HG02610 (cell line): ENCODE measurements at regions not wholly inside any gene's neighbourhood (a gene's known extent, or its start where the extent isn't known, plus 50 kb on each side); places are given as distances from the start of the nearest gene placed in this dataset.

Experiments
- ATAC-seq: cut with Tn5 transposase; IDR thresholded peaks from one replicate; pipeline ENCODE4 v1.9.1; 2021; ENCODE audit warnings: mild to moderate bottlenecking, moderate library complexity; ENCODE audit not compliant: unreplicated experiment

DNA sequence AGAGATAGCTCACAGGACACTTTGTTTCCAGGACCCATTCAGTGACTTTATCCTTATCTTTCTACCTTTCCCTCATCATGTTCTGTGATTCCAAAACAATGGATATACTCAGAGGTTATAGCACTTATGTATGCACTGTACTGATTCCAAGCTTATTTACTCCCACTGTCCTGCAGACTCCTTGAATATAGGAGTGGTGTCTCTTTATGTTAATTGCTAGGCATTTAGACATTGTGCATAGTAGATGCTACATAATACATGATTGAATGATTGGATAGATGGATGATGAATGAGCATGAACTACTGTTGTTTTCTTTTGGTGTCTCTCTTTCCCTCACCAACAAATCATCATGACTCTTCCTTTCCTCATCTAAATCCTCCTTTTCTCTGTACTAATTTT is 279.1 kb upstream of the RAG2 start:
- no peak for ATAC-seq

DNA sequence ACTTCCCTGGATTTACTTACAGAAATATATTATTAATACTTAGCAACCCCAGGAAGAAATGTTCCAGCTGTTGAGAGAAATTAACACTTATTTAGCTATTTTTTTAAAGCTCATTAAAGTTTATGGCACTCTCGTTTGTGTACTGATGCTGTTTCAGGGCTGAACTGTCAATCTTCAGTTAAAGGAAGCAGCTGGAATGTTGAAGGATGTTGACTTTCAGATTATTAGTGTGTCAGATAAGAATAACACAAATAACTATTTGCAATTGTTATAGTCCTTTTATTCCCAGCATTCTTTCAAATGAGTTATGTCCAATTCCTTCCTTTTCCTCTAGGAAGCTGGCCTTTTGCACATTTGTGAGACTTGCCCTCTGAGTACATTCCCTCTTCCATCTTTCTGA is 278.2 kb upstream of the RAG2 start:
- no peak for ATAC-seq

DNA sequence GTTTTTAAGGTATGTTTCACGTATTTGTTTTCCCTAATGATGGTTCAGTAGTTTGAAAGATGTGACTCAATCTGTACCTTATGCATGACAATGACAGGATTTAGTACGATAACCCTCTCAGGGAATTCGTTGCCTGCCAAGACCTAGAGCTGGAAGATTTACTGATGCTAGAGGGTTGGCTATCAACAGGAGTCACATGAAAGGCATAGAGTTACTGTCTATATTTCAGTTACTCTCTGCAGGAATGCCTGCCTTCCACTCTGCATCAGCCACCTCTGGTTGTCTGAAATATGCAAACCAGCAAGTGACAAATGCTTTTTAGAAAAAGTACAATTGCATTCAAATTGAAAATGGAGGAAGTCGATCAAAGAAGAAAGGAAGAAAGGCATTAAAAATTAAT is 276.3 kb upstream of the RAG2 start:
- no peak for ATAC-seq

DNA sequence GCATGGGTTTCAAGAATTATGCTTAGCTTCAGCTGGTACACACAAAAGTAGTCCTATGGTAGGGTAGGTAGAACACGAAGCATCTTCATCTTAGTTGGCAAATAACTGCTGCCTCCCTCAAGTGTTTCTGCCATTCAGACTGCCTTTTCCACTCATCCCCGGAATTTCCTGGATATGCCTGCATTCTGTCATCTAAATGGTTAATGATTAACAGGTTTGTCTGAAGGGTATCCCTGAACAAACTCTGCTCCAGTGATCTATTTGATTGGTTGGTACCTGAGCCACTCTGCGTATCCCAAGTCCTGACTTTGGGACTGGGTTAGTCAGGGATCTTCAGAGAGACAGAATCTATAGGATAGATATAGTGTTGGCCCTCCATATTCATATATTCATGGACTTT is 272.3 kb upstream of the RAG2 start:
- ATAC-seq, result no peak

DNA sequence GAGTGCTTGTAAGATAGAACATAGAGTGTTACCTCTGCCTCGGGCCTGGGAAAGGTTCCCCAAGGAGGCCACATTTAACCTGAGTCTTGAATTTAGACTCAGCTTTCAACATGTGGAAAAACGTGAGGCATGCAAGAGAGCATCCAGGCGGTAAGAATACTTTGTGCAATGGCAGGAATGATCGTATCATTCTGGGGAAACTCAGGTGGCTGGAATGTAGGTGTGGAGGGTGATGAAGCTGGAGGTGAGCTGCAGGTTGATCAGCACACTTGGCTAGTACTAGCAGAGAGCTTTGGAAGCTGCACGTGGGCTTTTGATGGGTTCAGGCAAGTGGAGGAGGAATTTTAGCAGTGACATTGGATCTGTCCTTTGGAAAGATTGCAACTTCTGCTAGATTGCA is 270.3 kb upstream of the RAG2 start:
- no peak for ATAC-seq

DNA sequence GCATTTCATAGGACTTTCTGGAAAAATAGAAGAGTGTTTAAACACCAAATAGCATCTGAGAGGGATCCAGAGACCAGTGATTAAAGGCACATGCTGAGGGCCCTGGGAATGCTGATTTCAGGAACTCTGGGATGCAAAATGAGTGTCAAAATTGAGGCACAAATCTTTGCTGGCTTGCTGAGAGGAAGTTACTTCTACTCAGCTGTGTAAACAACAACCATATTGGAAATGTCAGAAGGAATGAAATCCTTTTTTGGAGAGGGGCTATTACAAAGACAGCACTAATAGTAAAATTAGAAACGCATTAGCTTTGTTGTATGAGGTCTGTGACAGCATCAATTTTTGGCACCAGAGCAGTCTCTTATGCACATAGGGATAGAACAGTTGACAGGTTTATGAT is 267.8 kb upstream of the RAG2 start:
- no peak for ATAC-seq

DNA sequence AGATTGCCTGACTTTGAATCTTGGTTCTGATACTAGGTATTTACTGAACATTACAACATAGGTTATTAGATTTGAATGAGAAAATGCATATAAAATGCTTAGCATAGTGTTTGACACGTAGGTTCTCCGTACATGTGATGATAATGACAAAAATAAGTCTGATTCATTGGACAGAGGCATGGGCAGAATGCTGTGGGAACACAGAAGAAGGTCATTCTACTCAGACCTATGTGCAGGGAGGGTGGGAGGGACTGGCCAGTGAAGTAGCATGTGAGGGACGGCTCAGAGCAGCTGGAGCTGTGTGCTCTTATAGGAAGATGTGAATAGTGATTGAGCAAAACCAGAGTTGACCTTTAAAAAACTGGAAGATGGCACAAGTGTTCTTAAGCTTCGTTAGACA is 256.8 kb upstream of the RAG2 start:
- no peak for ATAC-seq

DNA sequence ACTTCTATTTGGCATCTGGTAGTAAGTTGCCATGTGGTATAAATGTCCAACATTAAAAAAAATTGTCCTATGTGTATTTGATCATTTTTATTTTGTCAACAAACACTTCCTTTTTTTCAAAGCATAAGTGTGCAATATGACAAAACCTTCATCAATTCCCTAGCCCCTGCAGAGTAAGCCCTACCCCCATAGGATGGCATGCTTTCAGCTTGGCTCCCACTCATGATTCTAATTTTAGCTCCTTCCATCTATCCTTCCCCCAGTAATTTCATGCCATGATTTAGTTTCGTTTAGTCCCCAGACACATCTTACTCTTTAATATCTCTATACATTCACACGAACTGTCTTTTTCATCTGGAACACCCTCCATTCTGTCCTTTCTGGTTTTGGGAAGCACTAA is 250.6 kb upstream of the RAG2 start:
- ATAC-seq, result no peak

DNA sequence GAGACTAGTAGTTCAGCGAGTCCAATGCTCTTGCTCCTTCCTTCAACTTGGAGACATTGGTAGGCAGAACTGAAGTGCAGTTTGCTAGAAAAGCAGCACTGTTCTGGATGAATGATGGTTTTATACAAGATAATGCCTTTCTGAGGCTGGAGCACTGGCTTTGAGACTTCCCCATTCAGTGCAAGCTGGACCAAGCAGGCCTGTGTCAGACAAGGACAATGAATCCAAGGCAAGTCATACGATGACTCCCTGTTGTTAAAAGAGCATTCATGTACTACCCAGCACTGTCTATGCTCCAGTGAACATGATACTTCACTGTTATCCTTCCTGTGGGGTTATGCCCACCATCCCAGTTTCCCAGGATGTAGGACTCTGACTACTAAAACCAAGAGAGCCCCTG is 242.3 kb upstream of the RAG2 start:
- no peak for ATAC-seq

DNA sequence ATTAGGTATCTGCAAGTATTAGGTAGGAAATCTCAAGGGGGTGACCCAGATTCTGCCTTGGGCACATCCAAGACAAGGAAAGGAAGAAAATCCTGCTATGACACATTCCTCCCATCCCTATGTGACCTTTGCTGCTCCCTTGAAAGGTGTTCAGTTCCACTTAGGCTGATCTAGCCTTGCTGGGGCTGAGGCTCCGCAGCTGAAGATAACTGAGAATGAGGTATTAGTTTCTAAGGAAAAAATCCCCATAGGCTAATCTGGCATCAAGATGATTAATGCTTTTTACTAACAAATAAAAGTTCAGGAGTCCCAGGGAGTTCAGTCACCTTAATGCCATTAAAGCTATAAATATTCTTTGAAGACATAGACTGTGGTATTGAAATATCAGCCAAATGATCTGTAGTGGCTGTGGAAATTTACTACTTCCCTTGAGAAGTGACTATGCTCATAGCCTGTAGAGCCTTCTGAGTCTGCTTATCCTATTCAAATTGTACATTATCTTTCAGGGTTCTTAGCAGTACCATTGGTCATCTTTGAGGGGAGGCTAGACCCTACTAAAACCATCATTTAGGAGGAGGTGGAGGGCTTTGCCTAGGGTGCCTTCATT is 239.9 kb upstream of the RAG2 start:
- no peak for ATAC-seq

DNA sequence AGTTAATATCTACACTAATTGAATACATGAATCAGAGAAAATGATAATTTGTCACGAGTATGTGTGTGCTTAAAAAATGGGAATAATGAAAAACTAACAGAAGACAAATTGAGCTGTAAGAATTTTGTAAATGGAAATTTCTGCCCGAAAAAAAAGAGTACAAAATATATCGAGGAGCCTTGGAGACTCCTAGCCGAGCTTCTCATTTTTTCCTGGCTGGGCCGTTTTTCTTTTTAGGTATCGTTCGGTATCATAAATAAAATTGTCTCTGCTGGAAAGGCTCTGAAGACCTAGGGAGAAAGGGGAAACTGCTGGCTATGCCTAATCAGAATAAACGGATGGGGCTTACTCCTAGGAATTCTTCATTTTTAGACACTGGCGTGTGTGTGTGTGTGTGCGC is 227.2 kb upstream of the RAG2 start:
- ATAC-seq, result no peak

DNA sequence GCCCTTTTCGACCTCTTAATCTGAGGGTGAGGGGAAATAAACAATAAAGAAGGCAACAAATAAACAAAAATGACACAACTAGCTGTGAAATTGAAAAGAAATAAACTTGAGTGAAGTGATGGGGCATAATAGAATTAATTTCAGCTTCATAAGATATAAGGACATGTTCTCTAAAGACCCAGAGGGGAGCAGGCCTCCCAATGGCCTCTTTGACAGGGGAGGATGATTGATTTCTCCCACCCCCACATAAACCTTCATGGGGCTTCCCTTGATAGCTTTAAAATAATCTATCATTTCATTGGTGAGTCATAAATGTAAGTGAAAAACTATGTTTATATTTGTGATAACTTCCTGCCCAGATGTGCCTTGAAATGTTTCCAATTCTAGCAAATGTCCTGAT is 226.3 kb upstream of the RAG2 start:
- ATAC-seq, result no peak

DNA sequence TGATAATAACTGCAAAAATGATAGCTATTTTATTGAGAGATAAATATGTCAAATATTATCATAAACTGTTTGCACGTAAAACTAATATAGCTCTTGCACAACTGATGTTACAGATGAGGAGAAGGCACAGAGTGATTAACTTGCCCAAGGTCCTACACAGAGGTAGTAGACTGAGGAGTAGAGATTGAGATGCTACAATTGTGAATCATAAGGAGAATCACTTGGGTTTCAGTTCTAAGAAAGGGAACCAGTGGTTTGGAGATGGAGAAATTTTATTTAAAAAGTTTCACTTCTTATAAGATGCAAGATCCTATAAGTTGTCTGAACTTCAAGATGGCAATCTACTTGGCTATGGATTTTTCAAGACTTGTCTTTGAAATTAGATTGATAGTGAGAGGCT is 224.8 kb upstream of the RAG2 start:
- ATAC-seq, result no peak

DNA sequence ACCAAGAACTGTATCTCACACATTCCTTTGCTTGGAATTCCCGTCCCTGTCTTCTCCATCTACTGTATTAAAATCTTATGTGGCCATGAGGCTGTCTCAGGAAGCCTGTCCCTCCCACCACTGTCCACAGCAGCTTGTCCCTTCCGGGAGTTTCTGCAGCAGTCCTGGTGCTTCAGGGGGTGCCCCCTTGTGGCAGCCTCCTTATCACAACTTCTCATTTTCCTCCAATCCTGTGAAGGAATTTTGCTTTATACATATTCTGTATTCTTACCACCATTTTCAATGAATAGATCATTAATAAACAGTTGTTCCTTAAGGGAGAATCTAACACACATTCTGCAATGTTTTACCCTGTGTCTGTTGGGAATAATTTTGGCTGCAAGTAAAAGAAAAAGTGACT is 220.4 kb upstream of the RAG2 start:
- no peak for ATAC-seq

DNA sequence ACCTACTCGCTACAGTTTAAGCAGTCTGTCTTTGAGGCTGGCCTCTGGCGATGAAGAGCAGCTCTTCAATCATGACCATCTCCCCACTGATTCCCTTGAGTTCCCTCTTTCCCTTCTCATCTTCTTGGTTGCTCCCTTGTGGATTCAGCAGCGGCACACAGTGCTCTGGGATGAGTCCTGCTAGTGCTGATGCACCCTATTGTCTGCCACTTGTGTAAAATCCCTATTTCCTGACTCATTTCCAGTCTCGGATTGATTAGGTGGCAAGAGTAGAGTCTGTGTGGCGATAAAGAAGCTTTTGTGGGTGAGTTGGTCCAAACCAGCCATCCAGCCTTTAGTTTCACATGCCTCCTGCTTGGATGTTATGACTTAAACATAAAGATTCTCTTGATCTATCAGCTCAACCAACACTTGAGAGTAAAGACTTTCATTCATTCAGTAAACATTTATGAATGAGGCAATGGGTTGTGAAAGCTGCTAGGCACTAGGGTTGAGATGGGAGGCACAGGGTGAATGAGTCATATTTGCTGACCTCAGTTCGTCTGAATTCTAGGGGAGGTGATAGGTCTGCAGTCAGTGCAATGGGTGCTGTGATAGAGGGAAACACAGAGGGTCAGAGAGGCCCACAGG is 219.4 kb upstream of the RAG2 start:
- ATAC-seq, result no peak

DNA sequence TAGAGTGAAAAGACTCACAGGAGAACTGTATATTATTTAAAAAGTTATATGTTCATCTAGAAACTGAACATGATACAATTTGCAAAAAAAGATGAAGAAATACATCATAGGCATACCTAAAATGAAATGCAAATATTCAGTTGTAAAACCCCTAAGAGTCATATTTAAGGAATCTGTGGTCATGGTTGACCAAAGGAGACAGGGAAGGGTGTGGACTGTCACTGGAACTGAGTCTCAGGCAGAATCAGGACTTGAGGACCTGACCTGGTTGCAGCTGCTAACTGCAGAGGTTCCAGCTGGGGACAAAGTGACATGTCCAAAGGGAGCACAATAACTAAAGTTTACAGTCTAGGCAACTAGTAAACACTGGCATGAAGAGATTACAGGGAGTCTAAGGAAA is 211.3 kb upstream of the RAG2 start:
- no peak for ATAC-seq

DNA sequence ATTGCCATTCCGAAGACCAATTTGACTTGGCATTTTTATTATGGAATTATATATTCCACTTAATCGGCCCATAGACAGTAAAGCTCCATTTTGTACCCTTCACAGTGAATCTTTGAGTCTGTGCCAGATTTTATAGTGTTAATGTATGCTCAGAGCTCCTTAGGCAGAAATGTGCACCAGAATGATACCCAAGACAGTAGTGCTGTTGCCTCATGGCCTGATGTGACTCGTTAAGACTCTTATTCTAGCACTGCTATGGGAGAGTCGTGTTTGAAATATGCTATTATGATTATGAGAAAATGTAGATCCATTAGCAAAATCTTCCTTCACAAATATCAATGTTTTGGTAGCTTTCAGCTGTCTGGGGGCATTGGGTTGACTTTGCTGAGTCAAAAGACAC is 209.8 kb upstream of the RAG2 start:
- ATAC-seq, result no peak

DNA sequence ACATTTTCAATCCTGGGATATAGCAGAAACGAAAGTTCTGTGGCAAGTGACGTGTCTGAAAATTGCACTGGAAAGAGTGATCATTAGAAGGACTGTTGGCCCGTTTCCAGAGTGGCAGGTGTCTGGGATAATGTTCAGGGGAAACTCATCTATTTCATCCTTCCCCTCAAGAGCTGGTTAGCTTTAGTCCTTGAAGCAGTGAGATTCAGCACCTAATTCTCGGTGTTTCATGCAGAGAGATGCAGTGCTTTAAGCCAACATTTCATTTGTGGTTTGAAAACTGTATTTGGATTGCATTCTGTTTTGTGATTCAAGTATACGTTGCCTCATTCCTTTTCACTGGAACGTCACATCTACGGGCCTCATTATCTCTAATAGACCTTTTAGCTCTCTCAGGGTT is 205.0 kb upstream of the RAG2 start:
- no peak for ATAC-seq

DNA sequence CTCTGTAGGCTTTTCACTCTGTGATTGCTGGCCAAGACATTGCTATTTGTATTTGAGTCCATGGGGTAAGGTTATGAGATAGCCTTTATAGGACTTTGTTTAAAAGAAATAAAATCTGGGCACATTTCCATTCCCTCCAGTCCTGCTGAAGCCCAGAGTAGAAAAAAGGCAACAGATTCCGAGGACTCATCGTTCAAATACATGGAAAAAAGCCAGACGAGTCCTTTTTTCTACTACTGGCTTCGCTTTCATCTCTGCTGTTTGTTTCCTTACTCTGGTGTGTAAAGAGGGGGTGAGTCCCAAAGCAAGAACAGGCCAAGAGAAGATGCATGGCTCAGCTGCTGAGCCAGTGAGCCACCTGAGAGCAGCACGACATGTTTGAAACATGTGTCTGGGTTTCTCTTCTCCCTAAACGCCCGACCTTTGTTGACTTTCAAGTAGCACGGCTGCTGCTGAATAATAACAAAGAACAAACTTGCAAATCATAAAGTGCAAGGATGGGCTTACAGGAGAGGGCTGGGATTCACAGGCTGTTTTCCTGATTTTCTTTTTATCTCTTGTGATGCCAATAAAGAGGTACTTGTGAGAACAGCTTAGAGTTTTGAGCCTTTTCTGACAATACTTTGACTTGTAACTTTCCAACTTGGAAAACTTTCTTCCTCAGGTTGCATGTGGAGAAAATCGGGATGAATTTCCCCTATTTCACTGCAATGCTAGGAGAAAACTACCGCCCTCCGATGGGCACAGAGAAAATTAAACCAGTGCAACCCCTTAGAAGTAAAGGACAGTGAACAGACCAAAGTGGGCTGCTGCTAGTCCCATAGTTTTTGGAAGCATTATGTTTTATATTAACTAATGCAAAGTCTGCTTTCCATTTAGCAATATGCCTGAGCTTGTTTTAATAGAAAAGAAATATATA is 195.2 kb upstream of the RAG2 start:
- no peak for ATAC-seq

DNA sequence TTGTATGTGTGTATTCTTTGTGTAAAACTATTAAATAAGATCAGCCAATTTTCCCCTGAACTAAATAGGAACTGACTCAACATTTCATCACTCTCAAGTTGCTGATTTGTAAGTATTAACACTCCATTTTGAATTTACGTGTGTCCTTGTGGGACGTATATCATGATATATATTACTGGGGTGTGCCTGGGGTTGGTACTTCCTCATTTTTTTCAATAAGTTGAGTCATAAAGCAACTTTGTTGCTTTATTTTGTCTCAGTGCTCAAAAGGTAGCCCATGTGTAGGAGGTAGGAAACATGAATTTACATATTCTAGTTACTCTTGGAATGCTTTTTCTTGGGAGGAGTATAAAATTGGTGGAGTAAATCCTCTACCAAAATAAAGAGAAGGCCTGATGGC is 193.9 kb upstream of the RAG2 start:
- ATAC-seq, result no peak

DNA sequence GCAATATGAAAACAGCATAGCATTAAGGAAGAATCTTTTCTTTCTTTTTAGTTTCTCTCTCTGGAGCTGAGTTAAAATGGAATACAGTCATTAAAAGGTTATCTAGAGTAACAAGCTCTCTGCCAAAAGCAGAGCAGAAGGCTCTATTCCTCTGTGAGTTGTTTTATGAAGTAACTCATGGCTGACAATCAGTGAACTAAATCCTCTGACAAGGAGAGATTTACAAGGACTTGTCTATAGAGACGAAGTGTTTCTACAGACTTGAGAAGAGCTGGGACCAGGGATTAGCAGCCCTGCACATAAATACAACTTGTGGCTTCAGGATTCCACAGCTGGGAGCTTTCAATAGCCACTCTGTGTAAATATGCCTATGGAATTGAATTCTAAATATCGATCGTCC is 192.5 kb upstream of the RAG2 start:
- no peak for ATAC-seq

DNA sequence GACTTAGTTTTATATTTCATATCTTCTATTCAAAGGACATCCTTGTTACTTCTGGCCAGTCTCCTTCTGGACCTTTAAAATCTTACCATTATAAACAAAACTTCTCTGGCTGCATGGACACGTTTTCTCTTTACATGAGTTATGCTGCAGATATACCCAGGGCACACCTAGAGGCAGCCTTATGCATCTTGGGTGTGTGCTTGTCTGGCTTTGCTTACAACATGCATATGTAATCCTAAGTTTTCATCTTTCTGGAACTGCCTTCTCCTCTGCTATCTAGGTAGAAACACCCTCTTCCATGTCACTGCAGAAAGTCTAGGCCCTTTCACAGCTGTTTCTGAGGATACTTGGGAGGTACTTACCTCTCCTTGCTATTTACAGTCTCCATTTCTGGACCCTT is 185.8 kb upstream of the RAG2 start:
- no peak for ATAC-seq
